PFSK-1 (cell line): ENCODE measurements at regions not wholly inside any gene's neighbourhood (a gene's known extent, or its start where the extent isn't known, plus 50 kb on each side); places are given as distances from the start of the nearest gene placed in this dataset.
A peak's percentile ranks its signal among the peaks of the same experiment; 100 is the strongest.

ENCODE experiments used
- FOXP2 ChIP-seq: optimal IDR thresholded peaks from 2 replicates; pipeline ENCODE3; 2011; ENCODE audit warnings: borderline replicate concordance, control low read depth, inconsistent platforms; ENCODE audit not compliant: insufficient read depth; ENCODE audit errors: extremely low read length, extremely low read depth
- POLR2AphosphoS5 ChIP-seq: IDR thresholded peaks from 2 replicates; pipeline ENCODE4 v1.6.1; 2012; ENCODE audit warnings: low read depth, mild to moderate bottlenecking, control low read depth, low read length, moderate library complexity
- REST ChIP-seq, 2 experiments: IDR thresholded peaks; 2 replicates each; pipeline versions ENCODE4 v1.6.1 to v1.8.0; 2011 to 2012; ENCODE audit warnings: low read depth in 2 of 2, low read length in 2 of 2, control low read depth in 1 of 2, inconsistent platforms in 1 of 2, mild to moderate bottlenecking in 1 of 2, moderate library complexity in 1 of 2; ENCODE audit not compliant: insufficient read depth in 1 of 2
- SIN3A ChIP-seq: IDR thresholded peaks from 2 replicates; pipeline ENCODE4 v1.6.1; 2012; ENCODE audit warnings: mild to moderate bottlenecking, low read length, moderate library complexity, borderline replicate concordance; ENCODE audit not compliant: insufficient read depth
- TAF1 ChIP-seq: IDR thresholded peaks from 2 replicates; pipeline ENCODE4 v1.6.1; 2012; ENCODE audit warnings: low read length, control low read depth, borderline replicate concordance; ENCODE audit not compliant: insufficient read depth

DNA sequence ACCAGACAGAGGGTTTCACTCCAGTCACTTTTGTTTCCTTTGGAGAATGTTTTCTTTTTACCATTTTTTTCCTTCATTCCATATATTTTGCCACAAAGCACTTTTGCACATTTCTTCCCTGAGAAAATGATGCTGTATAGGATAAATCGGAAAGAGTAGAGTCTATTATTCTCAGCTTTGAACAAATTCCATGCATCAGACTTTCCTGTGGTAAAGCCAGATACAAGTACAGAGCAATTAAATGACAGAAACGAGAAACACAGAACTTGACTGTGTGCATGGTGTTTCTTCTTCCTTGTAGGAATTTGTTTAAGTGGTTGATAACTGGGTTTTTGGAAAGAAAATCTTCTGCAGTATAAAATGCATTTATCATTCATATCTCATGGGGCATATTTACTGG, 107.4 kb upstream of the CSNK1A1L start:
- TF ChIP-seq TAF1 (no peak), REST (IDR thresholded peaks at IDR 0.05; ENCODE audit: insufficient read depth in 1 of 2, low read depth in 2 of 2, low read length in 2 of 2) (no peak), SIN3A (no peak), POLR2AphosphoS5 (no peak), FOXP2 (no peak)

DNA sequence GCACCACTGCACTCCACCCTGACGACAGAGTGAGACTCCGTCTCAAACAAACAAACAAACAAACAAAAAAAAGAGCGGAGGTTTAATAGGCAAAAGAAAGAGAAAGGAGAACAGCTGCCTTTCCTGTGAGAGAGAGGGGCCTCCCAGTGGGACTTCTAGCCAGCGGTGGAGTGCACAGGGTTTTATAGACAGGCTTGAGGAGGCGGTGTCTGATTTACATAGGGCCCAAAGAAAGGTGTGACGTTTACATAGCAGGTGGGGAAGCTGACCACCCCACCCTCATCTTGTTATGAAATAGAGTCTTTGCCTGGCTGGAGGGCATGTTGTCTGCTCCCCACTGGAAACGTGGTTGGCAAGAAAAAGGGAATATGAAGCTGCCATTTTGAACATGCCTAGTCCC, 106.0 kb upstream of the CSNK1A1L start:
- TF ChIP-seq FOXP2, result no peak
- TF ChIP-seq TAF1, result no peak
- no peak for TF ChIP-seq SIN3A
- TF ChIP-seq POLR2AphosphoS5, result no peak
- TF ChIP-seq REST (IDR thresholded peaks at IDR 0.05; ENCODE audit: insufficient read depth in 1 of 2, low read depth in 2 of 2, low read length in 2 of 2), result no peak

DNA sequence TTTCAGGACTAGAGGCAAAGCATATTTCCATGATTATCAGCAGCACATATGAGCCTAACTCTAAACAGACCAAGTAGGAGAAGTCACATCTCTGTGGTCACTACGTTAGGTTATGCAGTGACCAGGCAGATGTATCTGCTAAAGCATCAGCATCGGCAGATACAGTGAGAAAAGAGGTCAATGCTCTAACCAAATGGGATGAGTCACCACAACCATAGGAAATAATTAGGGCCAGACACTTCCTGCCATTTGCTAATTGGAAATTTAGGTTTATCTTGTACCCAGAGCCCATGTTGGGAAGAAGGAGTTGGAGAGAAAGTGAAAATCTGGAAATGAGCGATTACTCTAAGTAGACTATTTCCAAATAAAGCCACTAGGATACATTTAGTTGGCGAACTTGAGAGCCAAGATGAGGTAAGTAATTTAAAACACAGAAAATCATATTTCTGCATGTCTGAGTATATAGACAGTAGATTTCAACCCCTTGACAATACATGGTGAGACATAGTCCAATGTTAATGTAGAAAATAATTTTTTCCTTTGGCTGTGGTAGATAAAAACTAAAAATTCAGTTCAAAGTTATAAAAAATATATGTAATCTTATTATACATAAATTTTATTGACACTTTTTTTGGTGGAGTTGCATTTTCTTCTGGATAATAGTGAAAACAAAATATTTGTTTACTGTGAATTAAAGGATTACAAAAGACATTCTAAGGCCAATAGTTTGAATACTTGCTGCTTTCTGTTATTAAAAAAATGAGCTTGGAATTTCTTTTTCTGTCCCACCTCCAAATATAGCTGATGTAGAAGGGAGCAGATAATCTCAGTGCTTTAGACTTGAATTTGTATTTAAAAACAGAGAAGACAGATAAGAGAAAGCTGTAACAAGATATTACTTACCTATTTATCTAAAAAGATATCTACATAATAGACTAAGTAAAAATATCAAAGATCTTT, 104.4 kb upstream of the CSNK1A1L start:
- no peak for TF ChIP-seq TAF1
- TF ChIP-seq SIN3A, result no peak
- TF ChIP-seq REST (IDR thresholded peaks at IDR 0.05; ENCODE audit: insufficient read depth in 1 of 2, low read depth in 2 of 2, low read length in 2 of 2), result peak in 1 of 2 experiments; percentile 47; a peak in 1 of 4 replicates
- no peak for TF ChIP-seq POLR2AphosphoS5
- no peak for TF ChIP-seq FOXP2

DNA sequence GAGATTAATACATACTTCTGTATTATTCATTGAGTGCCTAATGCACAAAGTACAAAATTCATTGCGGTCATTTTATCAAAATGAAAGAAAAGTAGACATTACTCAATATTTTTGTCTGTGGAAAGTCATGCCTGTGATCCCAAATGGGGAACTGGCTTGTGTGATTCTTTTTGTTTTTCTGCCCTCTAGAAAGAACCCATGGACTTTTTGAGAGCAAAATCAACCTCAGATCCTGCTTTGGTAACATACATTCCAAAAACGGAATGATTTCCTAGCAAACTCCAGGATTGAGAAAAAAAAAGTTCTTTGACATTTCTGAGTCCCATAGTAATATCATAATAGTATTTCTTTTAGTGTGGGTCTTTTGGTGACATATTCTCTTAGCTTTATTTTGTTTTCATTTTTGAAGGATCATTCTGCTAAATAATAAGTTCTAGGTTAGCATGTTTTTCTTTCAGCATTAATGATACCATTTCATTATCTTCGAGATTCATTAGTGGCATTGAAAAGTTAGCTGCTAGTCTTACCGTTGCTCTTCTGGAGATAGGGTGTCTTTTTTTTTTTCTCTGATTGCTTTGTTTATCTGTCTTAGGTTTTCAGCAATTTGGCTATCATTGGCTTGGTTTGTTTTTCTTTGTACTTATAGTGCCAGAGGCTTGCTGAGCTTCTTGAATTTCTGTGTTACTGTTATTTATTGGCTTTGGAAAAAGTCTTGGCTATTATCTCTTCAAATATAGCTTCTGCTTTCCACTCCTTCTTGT, 102.4 kb upstream of the CSNK1A1L start:
- TF ChIP-seq REST (IDR thresholded peaks at IDR 0.05; ENCODE audit: insufficient read depth in 1 of 2, low read depth in 2 of 2, low read length in 2 of 2) (no peak), TAF1 (no peak), SIN3A (no peak), FOXP2 (no peak), POLR2AphosphoS5 (no peak)
